Fibroblast of skin of abdomen (primary cell): ENCODE measurements at regions not wholly inside any gene's neighbourhood (a gene's known extent, or its start where the extent isn't known, plus 50 kb on each side); places are given as distances from the start of the nearest gene placed in this dataset.
"Not testable (repeated sequence)": the region's sequence is repeated elsewhere in the genome, so short reads cannot be mapped to it uniquely, and the experiment has no call there.

Experiments used
- DNase-seq: peaks from one replicate; pipeline ENCODE4 v3.0.0-alpha.2; 2013

DNA sequence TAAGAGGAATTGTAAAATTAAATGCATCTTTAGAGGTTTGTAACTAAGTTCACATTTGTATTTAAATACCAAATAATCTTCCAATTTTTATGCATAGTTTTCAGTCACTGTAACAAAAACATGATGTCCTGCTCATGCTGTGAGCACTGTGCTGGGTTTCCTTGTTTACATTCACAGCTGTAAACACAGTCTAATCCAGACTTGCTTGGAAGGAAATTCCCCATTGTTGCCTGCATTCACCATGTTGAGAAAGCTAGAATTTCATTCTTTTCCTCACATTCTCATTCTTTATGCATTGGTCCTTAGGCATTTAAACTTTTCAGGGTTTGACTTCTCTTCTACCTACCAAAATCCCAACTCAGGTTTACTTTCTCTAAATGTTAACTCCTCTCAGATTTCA, 242.0 kb upstream of the TBX18 start:
- no peak for DNase-seq

DNA sequence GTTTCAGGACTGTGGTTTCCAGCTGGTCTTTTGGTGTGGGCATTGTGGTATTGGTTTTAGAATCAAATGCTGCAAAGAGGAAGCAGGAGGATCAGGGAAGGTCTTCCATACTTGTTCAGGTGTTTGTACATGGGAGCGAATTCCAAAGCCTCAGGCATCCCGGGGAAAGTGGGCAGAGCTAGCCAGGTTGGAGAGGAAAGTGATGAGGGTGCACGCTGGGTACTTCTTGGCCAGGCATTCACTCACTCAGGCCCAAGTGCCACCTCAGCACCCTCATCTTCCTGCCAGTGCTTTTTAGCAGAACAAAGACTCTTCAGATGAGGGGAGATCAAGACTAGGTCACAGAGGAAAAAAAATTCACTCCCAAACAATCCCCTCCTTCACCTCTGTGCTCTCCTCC, 241.1 kb upstream of the TBX18 start:
- no peak for DNase-seq

DNA sequence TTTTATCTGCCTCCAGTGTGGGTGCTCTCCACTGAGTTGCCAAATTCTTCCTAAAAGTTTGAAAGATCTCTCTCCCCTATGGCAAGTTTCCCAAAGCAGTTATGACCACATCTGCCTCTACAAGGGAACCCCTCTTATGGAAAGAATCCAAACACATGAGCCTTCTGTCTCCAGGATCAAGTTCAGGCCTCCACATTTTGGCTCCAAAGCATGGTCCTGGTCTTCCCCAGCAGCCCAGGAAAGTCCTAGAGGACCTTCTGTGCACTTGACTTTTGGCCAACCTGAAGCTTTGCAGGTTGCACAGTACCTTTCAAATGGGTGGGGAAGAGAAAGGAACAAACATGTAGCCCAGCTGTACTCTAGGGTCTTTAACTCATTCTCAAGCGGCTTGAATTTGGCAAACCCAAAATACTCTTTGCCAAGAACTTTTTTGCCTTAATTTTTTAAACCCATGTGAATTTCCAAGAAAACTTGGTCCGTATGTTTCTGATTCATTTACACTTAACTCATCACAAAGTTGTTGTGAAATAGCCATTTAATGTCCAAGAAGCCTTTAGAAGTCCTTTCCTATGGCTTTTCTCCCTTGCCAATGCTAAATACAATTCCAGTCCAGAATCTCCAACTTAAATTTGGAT, 240.1 kb upstream of the TBX18 start:
- peak; percentile 29 for DNase-seq

DNA sequence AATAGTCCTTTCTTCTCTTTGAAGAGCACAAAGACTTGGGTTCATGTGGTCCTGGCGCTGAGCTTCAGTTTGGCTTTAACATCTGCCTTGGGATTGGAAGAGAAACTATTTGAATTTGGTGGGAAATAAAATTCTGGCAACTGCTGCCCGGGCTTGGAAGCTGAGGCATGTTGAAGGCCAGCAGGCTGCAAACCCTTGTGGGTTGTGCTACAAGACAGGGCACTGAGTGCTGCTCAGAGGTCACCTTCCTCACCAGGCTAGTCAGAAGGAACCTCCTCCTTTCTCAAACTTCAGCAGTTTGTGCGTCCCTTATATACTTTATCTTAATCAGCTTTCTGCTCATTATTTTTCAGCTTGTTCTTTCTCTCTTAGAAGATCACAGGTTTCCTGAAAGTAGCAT, 238.4 kb upstream of the TBX18 start:
- no peak for DNase-seq

DNA sequence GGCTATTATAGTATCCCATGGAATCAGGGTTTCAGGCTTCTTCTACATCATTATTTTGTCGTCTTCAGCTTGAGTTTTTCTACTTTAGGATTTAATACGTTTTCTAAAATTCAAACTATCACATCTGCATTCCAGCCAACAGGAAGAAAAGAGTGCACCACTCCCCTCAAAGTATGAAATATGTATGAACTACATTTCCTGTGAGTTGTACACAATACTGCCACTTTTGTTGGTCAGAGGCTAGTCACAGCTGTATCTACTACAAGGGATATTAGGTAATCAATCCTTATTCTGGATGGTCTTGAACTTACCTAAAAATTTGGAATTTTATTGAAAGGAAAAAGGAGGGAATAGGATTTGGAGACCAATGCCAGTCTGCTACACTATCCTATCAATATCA, 235.6 kb upstream of the TBX18 start:
- no peak for DNase-seq

DNA sequence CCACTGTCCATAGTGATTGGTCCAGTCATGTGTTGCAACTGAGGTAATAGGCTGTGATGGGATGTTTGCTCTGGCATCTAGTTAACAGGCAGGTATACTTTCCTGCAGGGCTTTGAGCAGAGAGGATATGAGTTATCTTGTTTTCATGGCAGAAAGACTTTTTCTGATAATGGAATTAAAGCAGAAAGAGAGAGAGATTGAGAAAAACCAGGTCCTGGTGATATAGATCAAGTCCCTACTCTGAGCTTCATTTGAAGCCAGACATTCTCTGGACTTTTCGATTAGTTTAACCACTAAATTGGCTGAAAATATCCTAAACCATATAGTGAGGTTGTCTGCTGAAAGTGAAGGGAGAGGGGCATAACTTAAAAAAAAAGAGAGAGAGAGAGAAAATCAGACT, 233.8 kb upstream of the TBX18 start:
- DNase-seq = no peak

DNA sequence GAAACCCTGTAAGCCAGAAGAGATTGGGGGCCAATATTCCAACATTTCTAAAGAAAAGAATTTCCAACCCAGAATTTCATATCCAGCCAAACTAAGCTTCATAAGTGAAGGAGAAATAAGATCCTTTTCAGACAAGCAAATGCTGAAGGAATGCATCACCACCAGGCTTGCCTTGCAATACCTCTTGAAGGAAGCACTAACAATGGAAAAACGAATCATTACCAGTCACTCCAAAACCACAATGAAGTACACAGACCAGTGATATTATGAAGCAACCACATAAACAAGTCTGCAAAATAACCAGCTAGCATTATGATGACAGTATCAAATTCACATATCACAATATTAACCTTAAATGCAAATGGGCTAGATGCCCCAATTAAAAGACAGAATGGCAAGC, 224.4 kb upstream of the TBX18 start:
- DNase-seq = peak; percentile 14

DNA sequence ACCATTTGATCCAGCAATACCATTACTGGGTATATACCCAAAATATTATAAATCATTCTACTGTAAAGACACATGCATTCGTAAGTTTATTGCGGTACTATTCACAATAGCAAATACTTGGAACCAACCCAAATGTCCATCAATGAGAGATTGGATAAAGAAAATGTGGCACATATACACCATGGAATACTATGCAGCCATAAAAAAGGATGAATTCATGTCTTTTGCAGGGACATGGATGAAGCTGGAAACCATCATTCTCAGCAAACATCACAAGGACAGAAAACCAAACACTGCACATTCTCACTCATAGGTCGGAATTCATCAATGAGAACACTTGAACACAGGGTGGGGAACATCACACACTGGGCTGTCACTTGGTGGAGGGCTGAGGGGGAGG, 221.1 kb upstream of the TBX18 start:
- not testable (repeated sequence) for DNase-seq

DNA sequence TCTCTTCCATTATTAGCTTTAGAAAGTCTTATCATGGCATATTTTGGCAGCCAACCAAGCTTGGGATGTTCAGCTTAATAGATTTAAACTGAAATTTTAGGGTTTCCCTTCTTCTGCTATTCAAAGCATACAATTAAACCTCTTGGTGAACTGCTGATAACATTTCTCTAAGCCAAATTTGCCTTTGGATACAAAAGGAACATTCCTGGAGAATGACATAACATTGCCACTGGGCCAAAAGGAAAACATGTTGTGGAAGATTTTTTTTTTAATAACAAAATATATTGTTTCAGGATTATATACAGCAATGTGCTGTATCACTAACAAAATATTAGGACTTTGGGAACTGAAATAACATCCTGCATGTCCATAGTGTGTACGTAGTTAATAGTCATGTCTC, 215.1 kb upstream of the TBX18 start:
- peak; percentile 25 for DNase-seq

DNA sequence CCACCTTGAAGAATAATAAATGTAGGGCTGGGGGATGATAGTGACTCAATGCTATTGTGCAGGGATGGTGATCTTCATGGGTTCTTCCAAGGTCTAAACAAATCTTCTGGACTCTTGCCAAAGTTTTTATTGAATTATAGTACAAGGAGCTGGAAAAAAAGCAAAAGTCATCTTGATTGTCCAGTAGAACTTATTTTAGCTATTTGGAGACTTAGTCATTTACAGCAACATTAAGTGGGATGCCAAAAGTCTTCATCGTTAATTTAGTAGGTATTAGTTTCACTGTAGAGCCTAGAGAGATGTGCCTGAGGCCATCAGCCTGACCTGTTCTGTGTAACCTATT, 212.9 kb upstream of the TBX18 start:
- DNase-seq = no peak

- peak; percentile 72 for DNase-seq
These were observed 212.3 kb upstream of the TBX18 start for GRCh38 chr6:84976526-84977362.

GRCh38 chr6:84975316-84975715, 210.9 kb upstream of the TBX18 start:
- no peak for DNase-seq

- no peak for DNase-seq
These were observed 209.2 kb upstream of the TBX18 start for GRCh38 chr6:84973606-84974005.

GRCh38 chr6:84967965-84968364, 203.6 kb upstream of the TBX18 start:
- no peak for DNase-seq

- peak; percentile 33 for DNase-seq
These were observed 203.0 kb upstream of the TBX18 start for GRCh38 chr6:84967389-84967788.

GRCh38 chr6:84953111-84953755, 188.8 kb upstream of the TBX18 start:
- DNase-seq = no peak

GRCh38 chr6:84944926-84945325, 180.5 kb upstream of the TBX18 start:
- not testable (repeated sequence) for DNase-seq

GRCh38 chr6:84943905-84944304, 179.5 kb upstream of the TBX18 start:
- no peak for DNase-seq

- not testable (repeated sequence) for DNase-seq
These were observed 177.2 kb upstream of the TBX18 start for GRCh38 chr6:84941609-84942008.

GRCh38 chr6:84929212-84929611, 164.8 kb upstream of the TBX18 start:
- DNase-seq = no peak

DNA sequence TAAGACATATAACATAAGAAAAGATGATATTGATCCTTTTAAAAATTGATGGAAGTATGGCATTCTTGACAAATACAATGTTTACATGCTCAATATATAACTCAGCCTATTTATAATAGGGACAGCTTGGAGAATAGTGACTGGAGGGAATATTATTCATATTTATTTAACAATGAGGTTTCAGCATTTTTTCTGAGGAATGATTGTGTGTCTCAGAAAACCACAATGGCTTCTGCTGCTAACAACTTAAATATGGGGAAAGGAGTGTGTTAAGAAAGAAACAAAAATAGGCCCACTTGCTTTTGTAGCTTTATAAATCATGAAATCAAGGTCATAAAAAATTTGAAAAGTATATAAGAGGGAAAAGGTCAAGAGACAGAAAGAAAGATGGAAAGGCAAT, 163.2 kb upstream of the TBX18 start:
- peak; percentile 20 for DNase-seq

GRCh38 chr6:84926189-84927155, 162.1 kb upstream of the TBX18 start:
- DNase-seq = peak; percentile 31

DNA sequence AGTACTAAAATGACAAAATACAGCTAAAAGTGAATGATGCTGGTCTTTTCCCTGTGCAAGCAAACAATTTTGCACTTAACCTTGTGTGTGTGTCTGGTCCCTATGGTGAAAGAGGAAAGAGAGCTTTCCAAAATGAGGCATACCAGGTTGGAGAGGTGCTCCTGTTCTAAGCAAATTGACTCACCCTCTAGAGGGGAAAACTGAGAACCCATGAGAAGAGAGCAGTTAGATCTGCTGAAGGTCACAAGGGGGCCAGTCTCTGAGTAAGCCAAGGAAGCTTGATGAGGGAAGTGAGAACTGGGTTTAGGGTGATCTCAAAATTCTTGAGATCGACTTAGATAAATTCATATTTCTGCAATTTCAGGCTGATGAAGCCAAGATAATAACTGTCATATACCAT, 157.5 kb upstream of the TBX18 start:
- DNase-seq = no peak
